ENCODE measurements at regions not wholly inside any gene's neighbourhood (a gene's known extent, or its start where the extent isn't known, plus 50 kb on each side); places are given as distances from the start of the nearest gene placed in this dataset.

DNA sequence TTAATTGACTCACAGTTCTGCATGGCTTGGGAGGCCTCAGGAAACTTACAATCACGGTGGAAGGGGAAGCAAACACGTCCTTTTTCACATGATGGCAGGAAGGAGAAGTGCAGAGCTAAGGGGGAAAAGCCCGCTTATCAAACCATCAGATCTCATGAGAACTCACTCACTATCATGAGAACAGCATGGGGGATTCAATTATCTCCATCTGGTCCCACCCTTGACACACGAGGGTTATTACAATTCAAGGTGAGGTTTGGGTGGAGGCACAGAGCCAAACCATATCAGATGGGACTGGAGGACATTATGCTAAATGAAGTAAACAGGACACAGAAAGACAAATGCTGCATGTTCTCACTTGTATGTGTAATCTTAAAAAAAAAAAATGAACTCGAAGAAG is 141.4 kb upstream of the HABP2 start:
- peaks cover 2% of the 10 kb centered on the region for H3K36me3 Mint-ChIP-seq (ENCODE audit: low read depth)
- no peak for DNase-seq (ENCODE audit: low spot score)
- no peak overlapping the region for H3K4me3 Mint-ChIP-seq (ENCODE audit: unreplicated experiment)
- H3K4me1 Mint-ChIP-seq (ENCODE audit: low read depth), result no peaks in the 10 kb centered on the region
- TF ChIP-seq, protein P1, sequence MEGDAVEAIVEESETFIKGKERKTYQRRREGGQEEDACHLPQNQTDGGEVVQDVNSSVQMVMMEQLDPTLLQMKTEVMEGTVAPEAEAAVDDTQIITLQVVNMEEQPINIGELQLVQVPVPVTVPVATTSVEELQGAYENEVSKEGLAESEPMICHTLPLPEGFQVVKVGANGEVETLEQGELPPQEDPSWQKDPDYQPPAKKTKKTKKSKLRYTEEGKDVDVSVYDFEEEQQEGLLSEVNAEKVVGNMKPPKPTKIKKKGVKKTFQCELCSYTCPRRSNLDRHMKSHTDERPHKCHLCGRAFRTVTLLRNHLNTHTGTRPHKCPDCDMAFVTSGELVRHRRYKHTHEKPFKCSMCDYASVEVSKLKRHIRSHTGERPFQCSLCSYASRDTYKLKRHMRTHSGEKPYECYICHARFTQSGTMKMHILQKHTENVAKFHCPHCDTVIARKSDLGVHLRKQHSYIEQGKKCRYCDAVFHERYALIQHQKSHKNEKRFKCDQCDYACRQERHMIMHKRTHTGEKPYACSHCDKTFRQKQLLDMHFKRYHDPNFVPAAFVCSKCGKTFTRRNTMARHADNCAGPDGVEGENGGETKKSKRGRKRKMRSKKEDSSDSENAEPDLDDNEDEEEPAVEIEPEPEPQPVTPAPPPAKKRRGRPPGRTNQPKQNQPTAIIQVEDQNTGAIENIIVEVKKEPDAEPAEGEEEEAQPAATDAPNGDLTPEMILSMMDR (IDR thresholded peaks at IDR 0.05), result no peak
- peaks cover 3% of the 10 kb centered on the region for H3K9me3 Mint-ChIP-seq (ENCODE audit: low read depth)
- peaks cover 12% of the 10 kb centered on the region for H3K27me3 Mint-ChIP-seq (ENCODE audit: low read depth)
- no peak overlapping the region for H3K27ac Mint-ChIP-seq (ENCODE audit: unreplicated experiment)

DNA sequence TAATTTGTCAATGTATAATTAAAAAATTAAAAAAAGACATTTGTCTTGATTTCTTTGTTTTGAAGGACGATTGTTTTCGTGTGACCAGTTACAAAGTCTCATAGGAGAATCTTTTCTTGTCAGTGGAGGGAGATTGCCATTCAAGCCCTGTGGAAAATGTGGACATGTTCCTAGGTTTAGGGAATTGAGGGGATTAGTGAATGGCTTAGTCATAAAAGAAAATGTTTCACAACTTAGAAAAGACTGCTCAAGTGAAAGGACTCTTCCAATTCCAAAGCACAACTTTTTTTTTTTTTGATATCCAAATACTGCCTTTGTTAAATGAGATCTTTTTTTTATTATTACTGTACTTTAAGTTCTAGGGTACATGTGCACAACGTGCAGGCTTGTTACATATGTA is 140.7 kb upstream of the HABP2 start:
- TF ChIP-seq, protein P1 (IDR thresholded peaks at IDR 0.05), result no peak
- no peak for DNase-seq (ENCODE audit: low spot score)
- Mint-ChIP-seq H3K27ac (ENCODE audit: unreplicated experiment) (no peak overlapping the region), H3K4me1 (ENCODE audit: low read depth) (no peaks in the 10 kb centered on the region), H3K27me3 (ENCODE audit: low read depth) (peaks cover 8% of the 10 kb centered on the region), H3K9me3 (ENCODE audit: low read depth) (peaks cover 3% of the 10 kb centered on the region), H3K4me3 (ENCODE audit: unreplicated experiment) (no peak overlapping the region), H3K36me3 (ENCODE audit: low read depth) (peaks cover 2% of the 10 kb centered on the region)

DNA sequence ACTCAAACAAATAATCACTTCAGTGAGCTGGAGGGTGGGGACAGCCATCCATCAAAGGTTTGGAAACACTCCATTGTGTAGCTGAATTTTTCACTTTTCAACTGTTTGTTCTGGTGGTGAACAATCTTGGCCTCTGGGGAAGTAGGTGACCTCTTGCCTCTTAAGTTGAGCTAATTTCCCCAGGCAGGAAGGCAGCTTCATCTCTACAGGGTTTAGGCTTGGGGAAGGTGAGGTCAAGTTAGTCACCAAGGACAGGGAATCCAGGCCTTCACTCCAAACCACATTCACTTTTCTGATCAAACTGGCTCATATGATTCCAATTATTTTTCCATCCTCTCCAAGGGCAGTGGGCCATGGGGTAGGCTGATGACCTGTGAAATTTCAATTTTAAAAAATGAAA is 138.3 kb upstream of the HABP2 start:
- TF ChIP-seq, protein P1 (IDR thresholded peaks at IDR 0.05), result no peak
- H3K27ac Mint-ChIP-seq (ENCODE audit: unreplicated experiment), result no peak overlapping the region
- no peaks in the 10 kb centered on the region for H3K4me1 Mint-ChIP-seq (ENCODE audit: low read depth)
- H3K9me3 Mint-ChIP-seq (ENCODE audit: low read depth), result peaks cover 7% of the 10 kb centered on the region
- no peak overlapping the region for H3K4me3 Mint-ChIP-seq (ENCODE audit: unreplicated experiment)
- H3K27me3 Mint-ChIP-seq (ENCODE audit: low read depth), result peaks cover 9% of the 10 kb centered on the region
- H3K36me3 Mint-ChIP-seq (ENCODE audit: low read depth), result peaks cover 5% of the 10 kb centered on the region
- no peak for DNase-seq (ENCODE audit: low spot score)

DNA sequence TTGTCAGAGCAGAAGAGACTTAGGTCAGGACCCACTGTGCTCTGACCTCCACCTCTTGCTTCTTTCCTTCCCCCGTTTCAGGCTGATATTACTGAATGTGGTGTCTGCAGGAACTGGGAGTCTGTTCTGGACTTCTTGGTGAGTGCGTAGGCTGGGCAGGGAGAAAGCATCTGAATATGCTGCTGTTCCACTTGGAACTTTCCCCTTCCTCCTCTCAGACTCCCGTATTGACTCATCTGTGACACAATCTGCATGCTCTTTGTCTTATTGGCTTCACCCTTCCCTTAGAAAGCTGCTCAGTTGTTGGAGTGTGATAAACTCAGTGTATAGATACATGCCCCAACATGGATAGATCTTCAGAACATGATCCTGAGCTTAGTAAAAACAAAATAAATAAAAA is 137.6 kb upstream of the HABP2 start:
- no peak overlapping the region for H3K27ac Mint-ChIP-seq (ENCODE audit: unreplicated experiment)
- TF ChIP-seq, protein P1 (IDR thresholded peaks at IDR 0.05), result no peak
- no peak for DNase-seq (ENCODE audit: low spot score)

DNA sequence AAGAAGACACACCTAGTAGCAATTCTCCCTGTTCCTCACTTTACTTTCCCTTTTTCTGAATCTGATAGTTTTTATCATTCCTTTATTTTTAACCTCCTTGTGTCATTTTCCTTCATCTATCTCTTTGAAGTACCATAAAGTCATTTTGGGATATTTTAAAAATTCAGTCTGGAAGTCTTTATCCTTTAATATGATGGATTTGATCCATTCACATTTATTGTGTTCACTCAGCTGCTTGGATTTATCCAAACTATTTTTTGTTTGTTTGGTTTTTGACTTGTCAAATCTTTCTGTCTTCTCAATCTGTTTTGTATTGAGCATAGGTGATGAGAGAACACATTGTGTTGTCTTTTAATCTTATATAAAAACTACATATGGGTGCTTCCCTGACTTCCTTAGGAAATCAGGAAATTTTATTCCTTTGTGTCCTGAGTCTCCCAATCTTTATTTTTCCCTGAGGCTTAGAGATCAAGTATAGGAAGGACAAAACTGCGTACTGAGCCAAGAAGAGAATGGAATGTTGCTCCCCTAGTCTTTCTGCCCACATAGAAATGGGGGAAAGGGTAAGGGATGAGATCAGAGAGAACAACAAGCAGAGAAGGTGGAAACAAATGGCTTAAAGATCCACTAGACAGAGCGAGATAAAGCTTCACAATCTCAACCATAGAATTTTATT is 132.7 kb upstream of the HABP2 start:
- Mint-ChIP-seq H3K27ac (ENCODE audit: unreplicated experiment) (no peak overlapping the region), H3K4me1 (ENCODE audit: low read depth) (no peaks in the 10 kb centered on the region), H3K27me3 (ENCODE audit: low read depth) (peaks cover 7% of the 10 kb centered on the region), H3K36me3 (ENCODE audit: low read depth) (peaks cover 5% of the 10 kb centered on the region), H3K4me3 (ENCODE audit: unreplicated experiment) (no peak overlapping the region), H3K9me3 (ENCODE audit: low read depth) (peaks cover 16% of the 10 kb centered on the region)
- DNase-seq (ENCODE audit: low spot score), result no peak
- TF ChIP-seq, protein P1 (IDR thresholded peaks at IDR 0.05), result no peak

More for the DNA sequence above, 137.6 kb upstream of the HABP2 start:
- H3K36me3 Mint-ChIP-seq (ENCODE audit: low read depth), result peaks cover 5% of the 10 kb centered on the region
- peaks cover 11% of the 10 kb centered on the region for H3K9me3 Mint-ChIP-seq (ENCODE audit: low read depth)
- H3K27me3 Mint-ChIP-seq (ENCODE audit: low read depth), result peaks cover 9% of the 10 kb centered on the region
- H3K4me3 Mint-ChIP-seq (ENCODE audit: unreplicated experiment), result no peak overlapping the region
- no peaks in the 10 kb centered on the region for H3K4me1 Mint-ChIP-seq (ENCODE audit: low read depth)
